H9 (cell line): ENCODE measurements at regions not wholly inside any gene's neighbourhood (a gene's known extent, or its start where the extent isn't known, plus 50 kb on each side); places are given as distances from the start of the nearest gene placed in this dataset.

ENCODE experiments used
- DNase-seq: peaks from one replicate; pipeline ENCODE4 v3.0.0-alpha.2; 2017
- H2AFZ ChIP-seq: one replicate; pipeline ENCODE4 v1.6.1; 2013; ENCODE audit warnings: mild to moderate bottlenecking, low read length, control low read depth, moderate library complexity
- H2AK5ac ChIP-seq: 2 replicates; pipeline ENCODE4 v1.6.1; 2013; ENCODE audit warnings: low read length, control low read depth, mixed read lengths; ENCODE audit not compliant: insufficient read length
- H2BK120ac ChIP-seq: one replicate; pipeline ENCODE4 v1.6.1; 2013; ENCODE audit warnings: low read depth, mild to moderate bottlenecking, low read length, control low read depth, inconsistent platforms; ENCODE audit not compliant: poor library complexity, severe bottlenecking
- H2BK12ac ChIP-seq: 2 replicates; pipeline ENCODE4 v1.6.1; 2013; ENCODE audit warnings: low read length, control low read depth, mixed read lengths, low read depth; ENCODE audit not compliant: insufficient read length
- H2BK15ac ChIP-seq: 2 replicates; pipeline ENCODE4 v1.6.1; 2013; ENCODE audit warnings: low read depth, low read length, control low read depth
- H2BK20ac ChIP-seq: one replicate; pipeline ENCODE4 v1.6.1; 2013; ENCODE audit warnings: low read depth, mild to moderate bottlenecking, low read length, control low read depth, inconsistent platforms; ENCODE audit not compliant: poor library complexity, severe bottlenecking
- H2BK5ac ChIP-seq: 2 replicates; pipeline ENCODE4 v1.6.1; 2013; ENCODE audit warnings: low read length, control low read depth, mixed read lengths; ENCODE audit not compliant: insufficient read length
- H3K14ac ChIP-seq: 2 replicates; pipeline ENCODE4 v1.6.1; 2013; ENCODE audit warnings: low read length, control low read depth; ENCODE audit not compliant: insufficient read depth
- H3K18ac ChIP-seq: 2 replicates; pipeline ENCODE4 v1.6.1; 2013; ENCODE audit warnings: low read depth, mild to moderate bottlenecking, mixed read lengths, low read length, control low read depth; ENCODE audit not compliant: insufficient read length
- H3K23ac ChIP-seq: 2 replicates; pipeline ENCODE4 v1.6.1; 2013; ENCODE audit warnings: low read length, control low read depth, mixed read lengths, low read depth; ENCODE audit not compliant: insufficient read length
- H3K23me2 ChIP-seq: 2 replicates; pipeline ENCODE4 v1.6.1; 2013; ENCODE audit warnings: low read depth, mild to moderate bottlenecking, mixed read lengths, low read length, control low read depth; ENCODE audit not compliant: insufficient read length, poor library complexity, severe bottlenecking
- H3K27ac ChIP-seq: 2 replicates; pipeline ENCODE4 v1.5.1; 2013; ENCODE audit warnings: low read length, control low read depth, mixed read lengths, low read depth; ENCODE audit not compliant: insufficient read length
- H3K27me3 ChIP-seq: 2 replicates; pipeline ENCODE4 v1.6.1; 2013; ENCODE audit warnings: low read length, control low read depth, inconsistent platforms; ENCODE audit not compliant: insufficient read depth
- H3K4ac ChIP-seq: 2 replicates; pipeline ENCODE4 v1.6.1; 2013; ENCODE audit warnings: low read depth, mild to moderate bottlenecking, control low read depth, inconsistent platforms, low read length, moderate library complexity
- H3K4me1 ChIP-seq: 2 replicates; pipeline ENCODE4 v1.6.1; 2013; ENCODE audit warnings: low read length, control low read depth, inconsistent platforms; ENCODE audit not compliant: insufficient read depth
- H3K4me2 ChIP-seq: 2 replicates; pipeline ENCODE4 v1.6.1; 2013; ENCODE audit warnings: low read length, control low read depth, mixed read lengths; ENCODE audit not compliant: insufficient read length, insufficient read depth
- H3K56ac ChIP-seq: 2 replicates; pipeline ENCODE4 v1.6.1; 2013; ENCODE audit warnings: low read depth, mild to moderate bottlenecking, mixed read lengths, low read length, control low read depth; ENCODE audit not compliant: insufficient read length
- H3K79me1 ChIP-seq: 2 replicates; pipeline ENCODE4 v1.6.1; 2013; ENCODE audit warnings: low read depth, mild to moderate bottlenecking, moderate library complexity, low read length, control low read depth, inconsistent platforms; ENCODE audit not compliant: insufficient read depth, poor library complexity, severe bottlenecking
- H3K79me2 ChIP-seq: 2 replicates; pipeline ENCODE4 v1.6.1; 2013; ENCODE audit warnings: low read length, control low read depth, inconsistent platforms; ENCODE audit not compliant: insufficient read depth
- H3K9ac ChIP-seq: 2 replicates; pipeline ENCODE4 v1.6.1; 2013; ENCODE audit warnings: low read length, control low read depth, mixed read lengths; ENCODE audit not compliant: insufficient read length; ENCODE audit errors: extremely low read depth
- H3K9me3 ChIP-seq: one replicate; pipeline ENCODE4 v1.6.1; 2013; ENCODE audit warnings: low read depth, low read length, inconsistent platforms; ENCODE audit not compliant: control insufficient read depth
- H3T11ph ChIP-seq: one replicate; pipeline ENCODE4 v1.6.1; 2013; ENCODE audit warnings: mild to moderate bottlenecking, low read length, control low read depth, inconsistent platforms
- H4K20me1 ChIP-seq: one replicate; pipeline ENCODE4 v1.6.1; 2013; ENCODE audit not compliant: control insufficient read depth, insufficient read length, insufficient read depth
- H4K5ac ChIP-seq: 2 replicates; pipeline ENCODE4 v1.6.1; 2013; ENCODE audit warnings: low read depth, mild to moderate bottlenecking, mixed read lengths, low read length, control low read depth; ENCODE audit not compliant: insufficient read length
- H4K8ac ChIP-seq: replicated peaks from 2 replicates; pipeline ENCODE4 v1.6.1; 2013; ENCODE audit warnings: low read length, control low read depth, mixed read lengths, low read depth; ENCODE audit not compliant: insufficient read length
- H4K91ac ChIP-seq: 2 replicates; pipeline ENCODE4 v1.6.1; 2013; ENCODE audit warnings: low read depth, mild to moderate bottlenecking, moderate library complexity, mixed read lengths, low read length, control low read depth; ENCODE audit not compliant: insufficient read length
- H3K27ac Mint-ChIP-seq, 3 experiments: 2 replicates in 2 of 3; 3 replicates in 1 of 3; pipeline ENCODE4 v1.8.0; 2020 to 2021; ENCODE audit warnings: mixed read lengths in 3 of 3, mild to moderate bottlenecking in 1 of 3, moderate library complexity in 1 of 3
- H3K27me3 Mint-ChIP-seq: 2 replicates; pipeline ENCODE4 v1.8.0; 2021; ENCODE audit warnings: low read depth, mild to moderate bottlenecking, moderate library complexity, mixed read lengths
- H3K36me3 Mint-ChIP-seq, 3 experiments: 2 replicates in 2 of 3; 3 replicates in 1 of 3; pipeline ENCODE4 v1.8.0; 2020 to 2021; ENCODE audit warnings: low read depth in 3 of 3, mixed read lengths in 3 of 3; ENCODE audit not compliant: insufficient read depth in 1 of 3
- H3K4me1 Mint-ChIP-seq, 2 experiments: 2 replicates each; pipeline ENCODE4 v1.8.0; 2020; ENCODE audit warnings: mixed read lengths in 2 of 2
- H3K4me3 Mint-ChIP-seq, 2 experiments: 2 replicates in 1 of 2; 3 replicates in 1 of 2; pipeline ENCODE4 v1.8.0; 2020 to 2021; ENCODE audit warnings: mild to moderate bottlenecking in 2 of 2, mixed read lengths in 2 of 2, moderate library complexity in 1 of 2
- H3K9me3 Mint-ChIP-seq, 2 experiments: 2 replicates in 1 of 2; 3 replicates in 1 of 2; pipeline ENCODE4 v1.8.0; 2020; ENCODE audit warnings: mild to moderate bottlenecking in 2 of 2, mixed read lengths in 2 of 2, moderate library complexity in 1 of 2
- WGBS: extraction: QIAGEN DNeasy Blood & Tissue Kit; methylation state at CpG from one replicate; pipeline ENCODE4 v1.1.7; 2013; ENCODE audit warnings: missing lambda C conversion rate, low lambda C conversion rate, mixed read lengths; ENCODE audit not compliant: insufficient read length; ENCODE audit errors: extremely low coverage; 5-methylcytosine and 5-hydroxymethylcytosine counted together
- TF ChIP-seq, protein P1 (sequence below): fragments of 200-600 bp; sonication (generic); conservative IDR thresholded peaks from 3 replicates; pipeline ENCODE4 v1.8.0; 2021; ENCODE audit warnings: antibody characterized with exemption, mild to moderate bottlenecking

DNA sequence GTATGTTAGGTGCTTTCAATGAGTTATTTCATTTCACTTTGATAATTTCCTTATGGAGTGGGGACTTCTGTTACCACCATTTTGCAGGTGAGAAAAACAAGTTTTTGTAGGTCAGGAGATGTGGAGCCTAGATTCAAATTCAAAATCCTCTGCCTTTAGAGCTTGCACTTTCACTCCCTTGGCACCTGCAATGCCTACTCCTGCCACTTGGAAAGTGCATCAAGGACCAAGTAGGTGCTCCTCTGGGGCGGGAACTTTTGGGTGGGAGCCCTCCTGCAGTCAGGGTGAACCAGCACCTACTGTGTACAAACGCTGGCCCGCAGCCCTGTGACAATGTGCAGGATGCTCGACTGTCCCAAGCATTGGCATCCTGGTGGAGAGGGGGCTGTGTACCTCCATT is 199.0 kb downstream of the EMX2 start:
- Histone ChIP-seq H2BK5ac (no peak overlapping the region), H3K4ac (no peak overlapping the region), H3K79me1 (no peaks in the 10 kb centered on the region), H4K91ac (no peak overlapping the region), H3K4me2 (no peak overlapping the region), H4K20me1 (no peaks in the 10 kb centered on the region), H2BK20ac (no peak overlapping the region), H3K56ac (no peak overlapping the region), H4K8ac (no peak overlapping the region), H3K27me3 (no peaks in the 10 kb centered on the region), H3T11ph (no peak overlapping the region), H3K18ac (no peak overlapping the region), H2BK120ac (no peak overlapping the region), H3K4me1 (no peaks in the 10 kb centered on the region), H2BK12ac (no peak overlapping the region), H2AK5ac (no peak overlapping the region), H3K9me3 (no peaks in the 10 kb centered on the region), H3K9ac (no peak overlapping the region), H4K5ac (no peak overlapping the region), H3K23ac (no peak overlapping the region), H2AFZ (no peak overlapping the region), H3K79me2 (no peaks in the 10 kb centered on the region), H3K23me2 (no peaks in the 10 kb centered on the region), H2BK15ac (no peak overlapping the region), H3K14ac (no peak overlapping the region), H3K27ac (no peak overlapping the region)
- peaks cover 23% of the 10 kb centered on the region for H3K27me3 Mint-ChIP-seq
- DNase-seq, result no peak
- H3K9me3 Mint-ChIP-seq, result no peaks in the 10 kb centered on the region
- H3K27ac Mint-ChIP-seq, result no peak overlapping the region
- TF ChIP-seq, protein P1, sequence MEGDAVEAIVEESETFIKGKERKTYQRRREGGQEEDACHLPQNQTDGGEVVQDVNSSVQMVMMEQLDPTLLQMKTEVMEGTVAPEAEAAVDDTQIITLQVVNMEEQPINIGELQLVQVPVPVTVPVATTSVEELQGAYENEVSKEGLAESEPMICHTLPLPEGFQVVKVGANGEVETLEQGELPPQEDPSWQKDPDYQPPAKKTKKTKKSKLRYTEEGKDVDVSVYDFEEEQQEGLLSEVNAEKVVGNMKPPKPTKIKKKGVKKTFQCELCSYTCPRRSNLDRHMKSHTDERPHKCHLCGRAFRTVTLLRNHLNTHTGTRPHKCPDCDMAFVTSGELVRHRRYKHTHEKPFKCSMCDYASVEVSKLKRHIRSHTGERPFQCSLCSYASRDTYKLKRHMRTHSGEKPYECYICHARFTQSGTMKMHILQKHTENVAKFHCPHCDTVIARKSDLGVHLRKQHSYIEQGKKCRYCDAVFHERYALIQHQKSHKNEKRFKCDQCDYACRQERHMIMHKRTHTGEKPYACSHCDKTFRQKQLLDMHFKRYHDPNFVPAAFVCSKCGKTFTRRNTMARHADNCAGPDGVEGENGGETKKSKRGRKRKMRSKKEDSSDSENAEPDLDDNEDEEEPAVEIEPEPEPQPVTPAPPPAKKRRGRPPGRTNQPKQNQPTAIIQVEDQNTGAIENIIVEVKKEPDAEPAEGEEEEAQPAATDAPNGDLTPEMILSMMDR, result peak; percentile 59
- no peaks in the 10 kb centered on the region for H3K36me3 Mint-ChIP-seq
- H3K4me1 Mint-ChIP-seq, result peaks cover 2 to 6% of the 10 kb centered on the region in 2 experiments; a peak in 1 of 4 replicates
- H3K4me3 Mint-ChIP-seq, result no peak overlapping the region
- WGBS, result no CpG with 5 or more reads among the region's 4 CpGs
